Motor neuron (in vitro differentiated cells): ENCODE measurements at regions not wholly inside any gene's neighbourhood (a gene's known extent, or its start where the extent isn't known, plus 50 kb on each side); places are given as distances from the start of the nearest gene placed in this dataset.

Experiments used
- ATAC-seq, 8 experiments: fragments of 200-7000 bp; cut with Tn5 transposase; replicated peaks in 6 of 8; 2 replicates each; pipeline ENCODE4 v1.8.0; 2021; ENCODE audit warnings: mild to moderate bottlenecking in 8 of 8, moderate library complexity in 8 of 8
- H3K27ac ChIP-seq, 2 donors: fragments of 250-450 bp; sonication (Bioruptor Pico); 2 replicates each; pipeline ENCODE4 v1.9.0; 2021; ENCODE audit warnings: antibody characterized with exemption in 2 of 2, mild to moderate bottlenecking in 2 of 2, moderate library complexity in 1 of 2
- H3K4me1 ChIP-seq, 2 donors: fragments of 250-450 bp; sonication (Bioruptor Pico); replicated peaks in 1 of 2; 2 replicates each; pipeline ENCODE4 v1.6.1; 2021; ENCODE audit warnings: antibody characterized with exemption in 2 of 2, mild to moderate bottlenecking in 2 of 2, moderate library complexity in 1 of 2
- H3K4me3 ChIP-seq, 5 donors: fragments of 250-450 bp; sonication (Bioruptor Pico); 2 replicates each; pipeline ENCODE4 v1.9.0; 2021; ENCODE audit warnings: antibody characterized with exemption in 5 of 5, mild to moderate bottlenecking in 5 of 5, moderate library complexity in 4 of 5
- WGBS, 10 experiments: fragments of 450-650 bp; shearing (Covaris generic); methylation state at CpG; one replicate each; pipeline ENCODE4 v1.0.0; 2022; 5-methylcytosine and 5-hydroxymethylcytosine counted together
- in situ Hi-C, 9 experiments: fragments of 400-800 bp; cut with MboI; loops; one replicate each; pipeline ENCODE4 v1.15.0; 2021; ENCODE audit warnings: low sequenced_read_pairs in 9 of 9, low pct_unique_long_range_greater_than_20kb in 2 of 9; ENCODE audit not compliant: unreplicated experiment in 9 of 9

DNA sequence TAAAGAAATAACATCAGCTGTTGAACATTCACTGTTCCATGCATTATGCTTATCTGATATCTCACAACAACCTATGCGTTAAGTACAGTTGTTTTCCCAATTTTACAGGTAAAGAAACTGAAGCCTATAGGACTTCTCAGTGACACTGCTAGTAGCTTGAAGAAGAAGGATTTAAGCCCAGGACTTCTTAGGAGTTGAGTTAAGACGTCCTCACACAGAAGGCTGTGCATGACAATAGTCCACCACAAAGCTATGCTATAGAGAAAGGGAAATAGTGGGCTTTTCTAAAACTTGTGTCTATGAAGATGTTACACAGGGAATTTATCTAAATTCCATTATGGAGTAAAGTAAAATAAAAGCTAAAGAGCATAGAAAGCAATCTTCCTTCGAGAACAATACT lies 120.5 kb upstream of the RASSF8 start:
- H3K4me3 ChIP-seq: no peak overlapping the region
- no peaks in the 10 kb centered on the region for H3K4me1 ChIP-seq
- H3K27ac ChIP-seq: no peak overlapping the region
- in situ Hi-C loops: no loop called here
- 68 to 100% (median 80%) methylated on average over 1 to 3 of the region's 3 CpGs; no CpG with 5 or more reads in 2 of the 10 experiments for WGBS, 10 experiments
- ATAC-seq: no peak

DNA sequence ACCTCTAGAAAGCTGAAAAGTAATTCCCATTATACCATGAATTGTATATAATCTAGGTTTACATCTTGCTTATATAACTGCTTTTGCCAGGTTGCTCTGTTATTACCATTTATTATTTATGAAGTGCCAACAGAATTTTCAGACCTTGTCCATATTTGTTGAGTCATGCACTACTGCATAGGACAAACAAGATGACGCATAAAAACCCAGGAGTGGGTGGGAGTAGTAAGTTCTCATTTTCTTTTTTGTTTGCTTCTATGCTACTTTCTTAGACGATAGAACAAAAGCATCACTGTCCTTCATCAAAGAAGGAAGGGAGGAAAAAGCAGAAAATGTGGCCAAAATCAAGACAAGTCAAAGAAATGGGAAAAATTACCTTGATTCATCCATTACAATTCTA lies 119.0 kb upstream of the RASSF8 start:
- in situ Hi-C loops: no loop called here
- Histone ChIP-seq H3K27ac (no peak overlapping the region), H3K4me1 (no peaks in the 10 kb centered on the region), H3K4me3 (no peak overlapping the region)
- ATAC-seq: peak in 3 of 8 experiments; percentile 57 to 73 (median 59)
- 8 to 93% (median 78%) methylated on average over 1 to 2 of the region's 2 CpGs for WGBS, 10 experiments

DNA sequence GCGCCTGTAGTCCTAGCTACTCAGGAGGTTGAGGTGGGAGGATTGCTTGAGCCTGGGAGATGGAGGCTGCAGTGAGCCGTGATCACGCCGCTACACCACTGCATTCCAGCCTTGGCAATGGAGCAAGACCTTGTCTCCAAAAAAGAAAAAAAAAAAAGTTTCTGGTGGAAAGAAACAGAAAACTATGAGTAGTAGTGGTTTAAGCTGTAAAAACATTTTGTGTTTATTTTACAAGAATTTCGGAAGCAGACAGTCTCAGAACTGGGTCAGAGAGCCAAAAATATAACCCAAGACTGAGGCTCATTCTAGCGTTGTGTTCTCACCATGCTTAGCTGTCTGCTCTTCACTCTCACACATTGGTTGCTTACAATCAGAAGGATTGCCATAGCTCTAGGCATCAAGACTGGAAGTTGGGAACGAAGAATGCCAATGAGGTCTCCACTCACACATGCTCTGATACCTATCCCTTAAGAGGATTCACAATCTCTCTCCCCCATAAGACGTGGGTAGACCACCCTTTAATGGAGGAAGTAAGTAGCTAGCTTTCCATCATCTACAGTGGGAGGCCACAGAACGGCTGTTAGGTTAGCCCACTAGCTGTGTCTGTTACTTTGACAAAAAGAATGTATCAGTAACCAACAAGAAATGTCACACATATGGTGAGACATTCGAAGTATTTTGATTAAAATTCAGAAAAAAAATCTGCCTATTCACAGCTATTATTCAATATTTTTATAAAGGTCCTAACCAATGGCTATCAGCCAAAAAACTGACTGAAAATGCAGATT lies 117.6 kb upstream of the RASSF8 start:
- H3K27ac ChIP-seq: no peak overlapping the region

DNA sequence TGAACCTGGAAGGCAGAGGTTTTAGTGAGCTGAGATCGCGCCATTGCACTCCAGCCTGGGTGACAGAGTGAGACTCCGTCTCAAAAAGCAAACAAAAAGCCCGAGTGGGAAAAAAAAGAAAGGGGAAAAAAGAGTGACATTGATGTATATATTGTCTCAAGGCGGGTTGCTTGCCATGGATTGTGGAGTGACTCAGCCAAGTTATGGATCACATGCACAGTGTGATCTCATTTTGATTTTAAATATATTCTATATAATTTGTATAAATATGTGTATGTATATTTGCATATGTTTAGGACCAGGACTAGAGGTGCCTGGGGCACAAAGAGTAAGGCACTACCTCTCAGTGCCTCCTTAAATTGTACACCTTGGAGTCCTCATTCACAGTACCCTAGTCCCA lies 116.2 kb upstream of the RASSF8 start:
- peak in 3 of 8 experiments; percentile 19 to 59 (median 29) for ATAC-seq
- WGBS, 10 experiments: 60 to 100% (median 83%) methylated on average over 1 to 5 of the region's 5 CpGs; no CpG with 5 or more reads in 2 of the 10 experiments

More for the DNA sequence above, 117.6 kb upstream of the RASSF8 start:
- ATAC-seq: no peak
- H3K4me1 ChIP-seq: no peaks in the 10 kb centered on the region
- in situ Hi-C loops: no loop called here
- 46 to 96% (median 92%) methylated on average over 2 to 9 of the region's 10 CpGs for WGBS, 10 experiments
- H3K4me3 ChIP-seq: no peak overlapping the region

DNA sequence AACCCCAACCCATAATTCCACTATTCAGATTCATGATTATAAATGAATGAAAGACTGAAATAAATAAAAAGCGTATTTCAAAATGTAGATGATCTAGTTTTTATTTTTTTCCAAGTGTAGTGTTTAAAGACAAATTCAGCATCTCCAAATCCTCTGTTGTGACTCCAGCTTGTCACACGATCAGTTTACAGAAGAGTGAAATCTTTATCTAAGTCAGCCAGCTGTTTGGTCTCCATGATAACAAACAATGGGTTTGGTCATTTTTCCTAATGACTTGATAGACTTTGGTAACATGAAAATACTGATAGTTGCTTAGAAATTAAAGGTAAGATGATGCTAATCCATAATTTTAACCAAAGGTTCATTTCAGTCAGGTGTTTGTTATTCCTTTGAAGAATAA lies 114.5 kb upstream of the RASSF8 start:
- Histone ChIP-seq H3K4me3 (no peak overlapping the region), H3K27ac (no peak overlapping the region), H3K4me1 (no peaks in the 10 kb centered on the region)
- 57 to 100% (median 79%) methylated on average over 1 to 2 of the region's 2 CpGs for WGBS, 10 experiments
- no peak for ATAC-seq
- in situ Hi-C loops: no loop called here

More for the DNA sequence above, 116.2 kb upstream of the RASSF8 start:
- no peak overlapping the region for H3K4me3 ChIP-seq
- no peak overlapping the region for H3K27ac ChIP-seq
- H3K4me1 ChIP-seq: no peaks in the 10 kb centered on the region
- in situ Hi-C loops: no loop called here

DNA sequence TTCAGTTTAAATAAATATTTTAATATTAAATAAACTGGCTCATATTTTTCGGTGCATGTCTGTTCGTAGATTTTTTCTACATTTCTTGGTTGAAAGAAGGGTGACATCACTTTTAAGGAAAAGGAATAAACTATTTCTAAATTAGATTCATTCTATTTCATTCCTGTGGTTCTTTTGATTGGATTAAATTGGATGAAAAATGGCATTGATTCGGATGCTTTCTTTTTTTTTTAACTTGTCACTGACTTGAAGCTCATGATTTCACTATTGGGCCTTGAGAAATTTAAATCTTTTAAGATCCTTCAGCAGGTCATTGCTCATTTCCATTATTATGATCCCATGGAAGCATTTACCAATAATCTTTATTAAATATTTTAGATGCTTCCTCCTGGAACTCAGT lies 113.1 kb upstream of the RASSF8 start:
- in situ Hi-C loops: no loop called here
- Histone ChIP-seq H3K4me1 (no peaks in the 10 kb centered on the region), H3K4me3 (no peak overlapping the region), H3K27ac (no peak overlapping the region)
- no peak for ATAC-seq
- WGBS, 10 experiments: 40 to 100% (median 84%) methylated on average over 1 to 3 of the region's 3 CpGs

DNA sequence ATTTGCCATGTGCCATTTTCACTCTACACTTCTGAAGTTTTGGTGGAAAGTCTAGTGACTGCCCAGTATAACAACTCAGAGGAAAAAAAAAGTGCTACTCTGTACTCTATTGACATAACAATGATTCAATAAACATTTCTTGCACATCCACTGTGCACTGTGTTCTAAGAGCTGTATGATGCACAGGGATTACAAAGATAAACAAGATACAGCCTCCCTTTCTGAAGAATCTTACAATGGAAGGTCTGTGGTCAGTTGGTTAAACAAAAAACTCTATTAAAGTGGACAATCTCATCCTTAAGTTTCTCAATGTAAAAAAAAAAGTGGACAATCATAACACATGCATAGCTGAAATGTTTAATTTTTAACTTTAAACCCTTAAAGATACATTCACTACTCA lies 105.7 kb upstream of the RASSF8 start:
- H3K27ac ChIP-seq: no peak overlapping the region
- H3K4me1 ChIP-seq: peaks cover 0 to 4% of the 10 kb centered on the region in 2 donors
- H3K4me3 ChIP-seq: no peak overlapping the region
- in situ Hi-C loops: no loop called here
- ATAC-seq: no peak

DNA sequence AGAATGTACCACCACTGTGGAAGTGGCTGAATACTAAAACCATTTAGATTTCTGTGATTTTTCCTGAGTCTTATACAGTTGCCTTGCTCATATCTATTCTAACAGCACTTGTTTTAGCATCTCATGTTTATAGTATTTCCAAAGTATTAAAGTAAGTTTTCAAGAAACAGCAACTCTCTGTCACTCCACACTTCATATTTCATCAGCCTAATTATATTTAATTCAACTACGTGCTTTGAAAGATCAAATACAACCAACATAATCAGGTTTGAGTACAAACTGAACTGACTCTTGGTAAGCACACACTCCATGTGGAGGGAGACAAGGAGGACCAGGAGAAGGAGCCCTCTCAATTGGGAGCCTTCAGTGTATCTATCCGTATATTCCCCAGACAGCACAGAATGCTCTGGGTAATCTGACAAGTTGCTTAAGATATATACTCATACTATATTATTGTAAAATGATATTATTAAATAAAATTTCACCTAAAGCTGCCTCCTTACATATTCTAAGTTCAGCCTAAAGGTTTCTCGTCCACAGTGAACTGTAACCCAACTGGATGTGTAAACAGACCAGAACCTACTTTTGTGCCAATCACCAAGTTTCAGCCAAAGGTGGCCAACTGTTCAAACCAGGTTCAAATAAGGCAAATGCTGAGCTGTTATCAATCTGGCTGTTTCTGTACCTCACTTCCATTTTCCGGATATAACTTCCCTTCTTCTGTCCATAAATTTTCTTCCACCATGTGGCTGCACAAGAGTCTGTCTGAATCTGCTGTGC lies 105.0 kb upstream of the RASSF8 start:
- in situ Hi-C loops: no loop called here
- H3K4me1 ChIP-seq: peaks cover 0 to 4% of the 10 kb centered on the region in 2 donors
- no peak overlapping the region for H3K4me3 ChIP-seq
- 65 to 100% (median 82%) methylated on average over 1 to 4 of the region's 4 CpGs; no CpG with 5 or more reads in 1 of the 10 experiments for WGBS, 10 experiments
- no peak overlapping the region for H3K27ac ChIP-seq
- ATAC-seq: no peak

DNA sequence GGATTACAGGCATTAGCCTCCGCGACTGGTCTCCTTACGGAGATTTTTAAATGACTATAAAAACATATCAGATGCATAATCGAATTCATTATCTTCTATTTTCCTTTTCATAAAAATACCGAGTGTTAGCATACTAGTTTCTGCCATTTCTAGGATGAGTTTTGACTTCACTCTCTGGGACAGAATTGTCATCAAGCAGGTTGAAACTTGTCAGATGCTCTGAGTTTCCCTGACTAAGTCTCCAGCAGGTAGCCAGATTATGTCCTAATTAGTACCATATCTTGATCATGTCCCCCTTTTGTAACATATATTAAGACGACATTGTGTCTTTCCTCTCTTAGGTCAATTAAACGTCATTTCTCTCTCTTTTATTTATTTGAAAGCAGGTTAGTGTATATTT lies 103.5 kb upstream of the RASSF8 start:
- whole genome bisulfite sequencing, 10 experiments: 69 to 99% (median 89%) methylated on average over 2 to 7 of the region's 7 CpGs
- no peak overlapping the region for H3K4me3 ChIP-seq
- no peak for ATAC-seq
- in situ Hi-C loops: no loop called here
- no peak overlapping the region for H3K27ac ChIP-seq
- H3K4me1 ChIP-seq: peaks cover 0 to 4% of the 10 kb centered on the region in 2 donors

DNA sequence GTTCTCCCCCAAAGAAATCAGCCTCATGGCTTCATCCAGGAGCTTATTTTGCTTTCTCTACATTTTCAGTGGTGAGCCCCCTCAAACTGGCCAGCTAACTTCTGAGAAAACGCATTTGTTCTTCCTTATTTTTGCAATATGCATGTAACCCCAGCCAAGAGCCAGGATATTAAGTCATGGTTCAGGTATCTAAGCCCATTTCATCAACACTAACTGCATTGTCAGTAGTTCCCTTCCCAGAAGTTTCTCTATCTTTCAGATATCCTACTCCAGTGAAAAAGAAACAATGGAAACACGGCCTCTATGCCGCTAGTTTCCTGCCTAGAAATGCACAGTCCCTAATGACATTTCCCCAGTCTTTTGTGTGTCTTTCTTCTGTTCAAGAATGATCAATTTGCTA lies 102.8 kb upstream of the RASSF8 start:
- H3K27ac ChIP-seq: no peak overlapping the region
- ATAC-seq: no peak
- H3K4me3 ChIP-seq: no peak overlapping the region
- in situ Hi-C loops: no loop called here
- peaks cover 0 to 3% of the 10 kb centered on the region in 2 donors for H3K4me1 ChIP-seq
- WGBS, 10 experiments: 60 to 100% (median 89%) methylated on average over 1 to 3 of the region's 3 CpGs; no CpG with 5 or more reads in 2 of the 10 experiments

DNA sequence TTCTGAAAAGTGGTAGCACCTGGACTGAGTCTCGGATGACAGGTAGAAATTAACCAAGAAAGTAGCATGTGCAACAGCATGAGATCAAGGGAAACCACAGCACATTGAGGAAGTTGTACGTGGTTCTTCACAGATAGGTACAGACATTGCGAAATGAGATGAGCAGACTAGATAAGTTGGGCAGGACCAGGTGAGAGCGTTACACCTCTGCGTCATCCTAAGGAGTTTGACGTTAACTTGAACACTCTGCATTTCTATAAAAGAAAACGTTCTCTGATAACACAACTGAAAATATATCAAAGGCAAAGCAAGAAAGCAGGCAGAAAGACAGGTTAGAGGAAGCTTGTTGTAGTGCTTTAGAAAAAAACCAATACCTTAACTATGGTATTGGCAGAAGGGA lies 98.5 kb upstream of the RASSF8 start:
- peaks cover 0 to 13% of the 10 kb centered on the region in 2 donors for H3K4me1 ChIP-seq
- H3K4me3 ChIP-seq: no peak overlapping the region
- ATAC-seq: no peak
- in situ Hi-C loops: no loop called here
- 50 to 100% (median 90%) methylated on average over 1 to 7 of the region's 7 CpGs; no CpG with 5 or more reads in 1 of the 10 experiments for WGBS, 10 experiments
- H3K27ac ChIP-seq: no peak overlapping the region

DNA sequence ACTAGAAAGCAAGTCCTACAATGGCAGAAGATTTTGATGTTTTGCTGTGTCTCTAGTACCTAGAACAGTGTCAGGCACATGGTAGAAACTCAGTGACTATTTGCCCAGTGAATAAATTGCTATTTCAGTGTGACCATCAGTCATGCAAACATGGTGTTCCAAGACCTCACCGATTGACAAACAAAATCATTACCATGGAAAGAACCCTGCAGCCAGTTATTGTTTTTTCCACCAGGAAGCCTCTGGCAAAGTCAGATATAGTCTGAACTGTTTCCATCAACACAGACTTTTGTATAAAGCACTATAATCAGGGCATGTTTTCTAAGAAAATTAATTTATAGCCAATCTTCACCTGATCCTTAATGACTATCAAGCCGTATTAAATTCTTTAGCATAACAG lies 97.3 kb upstream of the RASSF8 start:
- Histone ChIP-seq H3K4me3 (no peak overlapping the region), H3K27ac (no peak overlapping the region), H3K4me1 (peaks cover 0 to 17% of the 10 kb centered on the region in 2 donors)
- in situ Hi-C loops: no loop called here
- WGBS, 10 experiments: 43 to 100% (median 78%) methylated on average over 1 to 2 of the region's 2 CpGs
- no peak for ATAC-seq

DNA sequence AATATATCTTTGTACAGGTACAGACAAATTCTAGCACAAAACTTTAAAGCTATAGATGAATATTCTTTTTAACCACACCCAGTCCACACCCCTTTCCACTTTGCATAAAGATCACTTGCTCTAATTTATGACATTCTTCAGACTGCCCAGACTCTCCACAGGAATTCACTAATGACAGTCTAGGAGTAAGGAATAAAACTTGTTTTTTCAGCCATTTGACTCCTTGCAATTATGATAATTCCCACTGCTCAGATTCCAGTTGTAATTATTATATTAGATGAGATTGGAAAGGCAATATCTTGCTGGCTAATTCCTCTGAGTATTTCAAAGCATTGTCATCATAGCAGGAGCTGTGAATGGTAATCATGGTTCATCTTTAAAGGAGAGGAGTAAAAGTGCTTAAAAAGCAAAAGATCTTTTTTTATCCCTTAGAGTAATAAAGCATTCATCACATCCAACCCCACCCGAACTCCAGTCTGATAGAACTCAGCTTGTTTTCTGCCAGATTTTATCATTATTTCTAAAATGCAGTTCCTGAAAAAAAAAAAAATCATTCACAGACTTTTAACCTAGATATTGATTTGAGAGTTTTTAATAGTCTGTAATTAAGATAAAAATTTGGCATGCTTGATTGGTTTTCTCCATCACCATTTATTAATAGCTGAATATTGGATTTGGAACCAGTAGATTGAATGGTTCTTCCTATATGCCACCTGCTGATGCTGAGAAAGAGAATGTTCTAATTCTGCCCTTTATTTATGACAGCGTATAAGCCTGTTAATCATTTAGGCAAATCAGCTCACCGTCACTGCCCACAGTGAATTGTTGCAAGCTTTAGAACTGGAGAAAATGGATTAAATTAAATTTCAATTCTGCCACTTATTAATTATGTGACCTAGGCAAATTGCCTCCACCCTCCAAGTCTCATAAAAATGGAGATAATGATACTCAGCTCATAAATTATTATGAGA lies 93.9 kb upstream of the RASSF8 start:
- in situ Hi-C loops: no loop called here
- peak in 7 of 8 experiments; percentile 28 to 91 (median 75) for ATAC-seq
- no peak overlapping the region for H3K27ac ChIP-seq
- peaks cover 0 to 17% of the 10 kb centered on the region in 2 donors for H3K4me1 ChIP-seq
- 5 to 100% (median 72%) methylated on average over 1 to 3 of the region's 3 CpGs for WGBS, 10 experiments
- H3K4me3 ChIP-seq: no peak overlapping the region
